A172 (cell line): ENCODE measurements at regions not wholly inside any gene's neighbourhood (a gene's known extent, or its start where the extent isn't known, plus 50 kb on each side); places are given as distances from the start of the nearest gene placed in this dataset.

Experiments
- DNase-seq: peaks from one replicate; pipeline ENCODE4 v3.0.0-alpha.2; 2015; ENCODE audit warnings: low spot score

- DNase-seq, result no peak
Measured at GRCh38 chr11:62073061-62073460, 50.8 kb upstream of the INCENP start.

GRCh38 chr11:62071408-62071807 is 52.4 kb upstream of the INCENP start:
- no peak for DNase-seq

- DNase-seq, result no peak
Measured at GRCh38 chr11:62069986-62070919, 53.6 kb upstream of the INCENP start.

GRCh38 chr11:62069374-62069773 is 54.4 kb upstream of the INCENP start:
- no peak for DNase-seq

GRCh38 chr11:62068730-62069129 is 55.1 kb upstream of the INCENP start:
- no peak for DNase-seq

- no peak for DNase-seq
Measured at GRCh38 chr11:62067741-62068140, 56.1 kb upstream of the INCENP start.

- no peak for DNase-seq
Measured at GRCh38 chr11:62064221-62064620, 59.6 kb upstream of the INCENP start.

- no peak for DNase-seq
Measured at GRCh38 chr11:62062223-62062861, 61.5 kb upstream of the INCENP start.

GRCh38 chr11:62061356-62062222 is 62.2 kb upstream of the INCENP start:
- DNase-seq, result no peak

- DNase-seq, result no peak
Measured at GRCh38 chr11:62057069-62057468, 66.7 kb upstream of the INCENP start.

- no peak for DNase-seq
Measured at GRCh38 chr11:62055970-62056369, 67.8 kb upstream of the INCENP start.

- peak; percentile 66 for DNase-seq
Measured at GRCh38 chr11:62054484-62055121, 69.2 kb upstream of the INCENP start.

GRCh38 chr11:62054081-62054480 is 69.7 kb upstream of the INCENP start:
- no peak for DNase-seq

- no peak for DNase-seq
Measured at GRCh38 chr11:62050716-62051115, 73.1 kb upstream of the INCENP start.

- no peak for DNase-seq
Measured at GRCh38 chr11:62048100-62048499, 75.7 kb upstream of the INCENP start.

GRCh38 chr11:62046568-62047100 is 77.2 kb upstream of the INCENP start:
- no peak for DNase-seq

- peak; percentile 38 for DNase-seq
Measured at GRCh38 chr11:62044639-62045121, 77.2 kb upstream of the FTH1 start.

GRCh38 chr11:62035293-62035692 is 67.9 kb upstream of the FTH1 start:
- no peak for DNase-seq

GRCh38 chr11:62034036-62034338 is 66.6 kb upstream of the FTH1 start:
- DNase-seq, result no peak

- DNase-seq, result peak; percentile 60
Measured at GRCh38 chr11:62033191-62034035, 66.0 kb upstream of the FTH1 start.
